NT2/D1 (cell line): ENCODE measurements at regions not wholly inside any gene's neighbourhood (a gene's known extent, or its start where the extent isn't known, plus 50 kb on each side); places are given as distances from the start of the nearest gene placed in this dataset.

ENCODE experiments used
- SUZ12 ChIP-seq: IDR thresholded peaks from 2 replicates; pipeline ENCODE4 v1.6.1; 2011; ENCODE audit not compliant: insufficient read length, insufficient read depth; ENCODE audit errors: extremely low read depth
- YY1 ChIP-seq: IDR thresholded peaks from 2 replicates; pipeline ENCODE4 v1.6.1; 2011; ENCODE audit not compliant: insufficient read length, insufficient read depth
- ZNF274 ChIP-seq: IDR thresholded peaks from 2 replicates; pipeline ENCODE4 v1.6.1; 2011; ENCODE audit warnings: mild to moderate bottlenecking, low read depth, low read length

GRCh38 chr5:105696440-105696839 lies 1974.3 kb downstream of the EFNA5 start:
- no peak for TF ChIP-seq SUZ12
- TF ChIP-seq ZNF274: no peak
- TF ChIP-seq YY1: no peak
